Keratinocyte (primary cell): ENCODE measurements at regions not wholly inside any gene's neighbourhood (a gene's known extent, or its start where the extent isn't known, plus 50 kb on each side); places are given as distances from the start of the nearest gene placed in this dataset.

Experiments used
- DNase-seq: peaks from one replicate; pipeline ENCODE4 v3.0.0-alpha.2; 2011; ENCODE audit warnings: low read depth, missing footprints, low spot score
- FAIRE-seq: peaks from 2 replicates; lab custom pipeline; 2011; peaks lifted over from hg19 to GRCh38; lab: Jason Lieb, UNC
- H2AFZ ChIP-seq: 2 replicates; pipeline ENCODE4 v1.6.0; 2012; ENCODE audit warnings: low read length, control low read depth, inconsistent platforms; ENCODE audit not compliant: control insufficient read depth
- H3K27ac ChIP-seq: 2 replicates; pipeline ENCODE4 v1.5.1; 2011; ENCODE audit warnings: low read length; ENCODE audit not compliant: control insufficient read depth, insufficient read depth
- H3K27me3 ChIP-seq: 3 replicates; pipeline ENCODE4 v1.6.0; 2011; ENCODE audit warnings: low read length; ENCODE audit not compliant: control insufficient read depth, insufficient read depth; ENCODE audit errors: extremely low read depth
- H3K36me3 ChIP-seq, 2 experiments: 2 replicates in 1 of 2; 3 replicates in 1 of 2; pipeline ENCODE4 v1.5.1; 2011; ENCODE audit warnings: low read length in 2 of 2, mild to moderate bottlenecking in 1 of 2; ENCODE audit not compliant: control insufficient read depth in 2 of 2, insufficient read depth in 2 of 2; ENCODE audit errors: extremely low read depth in 1 of 2
- H3K4me1 ChIP-seq: 3 replicates; pipeline ENCODE4 v1.5.1; 2011; ENCODE audit warnings: low read length; ENCODE audit not compliant: control insufficient read depth, insufficient read depth; ENCODE audit errors: extremely low read depth
- H3K4me2 ChIP-seq: 3 replicates; pipeline ENCODE4 v1.6.0; 2011; ENCODE audit warnings: low read depth, low read length; ENCODE audit not compliant: control insufficient read depth, insufficient read depth; ENCODE audit errors: extremely low read depth
- H3K4me3 ChIP-seq, 3 experiments: fragments of 200-600 bp in 1 of 3; sonication (generic) in 1 of 3; 2 replicates in 2 of 3; 3 replicates in 1 of 3; pipeline ENCODE4 v1.5.1; 2011 to 2016; ENCODE audit warnings: low read length in 3 of 3, mild to moderate bottlenecking in 3 of 3, control low read depth in 2 of 3, inconsistent platforms in 1 of 3, low read depth in 1 of 3, mixed read lengths in 1 of 3, mixed run types in 1 of 3, moderate library complexity in 1 of 3; ENCODE audit not compliant: control insufficient read depth in 2 of 3, insufficient read depth in 2 of 3; ENCODE audit errors: extremely low read depth in 1 of 3
- H3K79me2 ChIP-seq: 2 replicates; pipeline ENCODE4 v1.6.0; 2012; ENCODE audit warnings: low read length; ENCODE audit not compliant: control insufficient read depth, insufficient read depth
- H3K9ac ChIP-seq: 3 replicates; pipeline ENCODE4 v1.6.0; 2011; ENCODE audit warnings: low read length; ENCODE audit not compliant: control insufficient read depth, insufficient read depth; ENCODE audit errors: extremely low read depth
- H3K9me1 ChIP-seq: 3 replicates; pipeline ENCODE4 v1.6.0; 2011; ENCODE audit warnings: low read length; ENCODE audit not compliant: control insufficient read depth, insufficient read depth; ENCODE audit errors: extremely low read depth
- H3K9me3 ChIP-seq: 2 replicates; pipeline ENCODE4 v1.5.1; 2012; ENCODE audit warnings: low read depth, low read length; ENCODE audit not compliant: control insufficient read depth
- H4K20me1 ChIP-seq: 3 replicates; pipeline ENCODE4 v1.6.0; 2011; ENCODE audit warnings: low read length; ENCODE audit not compliant: control insufficient read depth, insufficient read depth; ENCODE audit errors: extremely low read depth
- CTCF ChIP-seq, 3 experiments: IDR thresholded peaks in 1 of 3; conservative IDR thresholded peaks in 1 of 3; optimal IDR thresholded peaks in 1 of 3; 2 replicates in 2 of 3; 3 replicates in 1 of 3; pipeline versions ENCODE3 to v1.5.1; 2011; ENCODE audit warnings: low read length in 3 of 3, mild to moderate bottlenecking in 3 of 3, moderate library complexity in 2 of 3, control low read depth in 1 of 3, inconsistent platforms in 1 of 3; ENCODE audit not compliant: insufficient read depth in 2 of 3; ENCODE audit errors: extremely low read depth in 1 of 3
- EZH2 ChIP-seq: IDR thresholded peaks from one replicate; pipeline ENCODE4 v1.6.1; 2012; ENCODE audit warnings: inconsistent platforms, mild to moderate bottlenecking, low read length, moderate library complexity
- dilution Hi-C: fragments of 300-500 bp; cut with MboI; formaldehyde crosslinking; loops from one replicate; pipeline ENCODE4 v1.7.0; 2020; ENCODE audit warnings: low sequenced_read_pairs; ENCODE audit not compliant: extremely low pct_ligation_motif_present

- no peaks in the 10 kb centered on the region for H3K79me2 ChIP-seq
- no peaks in the 10 kb centered on the region for H3K27me3 ChIP-seq
- TF ChIP-seq EZH2 (no peak), CTCF (optimal IDR thresholded peaks at IDR 0.05 in 1 of 3, IDR thresholded peaks at IDR 0.05 in 1 of 3, conservative IDR thresholded peaks at IDR 0.05 in 1 of 3; ENCODE audit: extremely low read depth in 1 of 3, insufficient read depth in 2 of 3, low read length in 3 of 3) (no peak)
- H3K9me1 ChIP-seq, result no peaks in the 10 kb centered on the region
- no peak overlapping the region for H3K4me2 ChIP-seq
- H3K4me1 ChIP-seq, result no peaks in the 10 kb centered on the region
- dilution Hi-C loops, result no loop called here
- H3K9me3 ChIP-seq, result no peaks in the 10 kb centered on the region
- no peak overlapping the region for H3K4me3 ChIP-seq
- DNase-seq (no peak), FAIRE-seq (no peak)
- H3K9ac ChIP-seq, result no peak overlapping the region
- no peak overlapping the region for H2AFZ ChIP-seq
- no peaks in the 10 kb centered on the region for H3K36me3 ChIP-seq
- no peaks in the 10 kb centered on the region for H4K20me1 ChIP-seq
- H3K27ac ChIP-seq, result no peak overlapping the region
Observed at GRCh38 chr6:113221850-113222249, 635.3 kb upstream of the MARCKS start.

DNA sequence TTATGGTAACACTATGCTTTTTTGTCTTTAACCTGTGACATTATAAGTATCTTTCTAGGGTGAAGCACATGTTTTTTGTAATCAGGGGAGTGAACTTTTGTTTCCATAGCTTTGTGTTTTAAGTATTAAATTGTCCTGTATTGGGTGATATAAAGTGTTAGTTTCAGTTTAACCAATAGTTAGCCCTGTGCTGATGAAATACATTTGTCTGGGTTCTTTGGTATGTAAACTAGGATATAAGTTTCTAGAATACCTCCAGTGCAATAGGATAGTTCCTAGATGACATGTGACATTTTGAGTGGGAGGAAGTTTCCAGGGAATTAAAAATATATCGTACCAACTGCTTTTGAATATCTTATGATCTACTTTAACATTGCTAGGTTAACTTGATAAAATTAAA is 611.0 kb upstream of the MARCKS start:
- no peak overlapping the region for H2AFZ ChIP-seq
- no peak overlapping the region for H3K4me3 ChIP-seq
- no peak overlapping the region for H3K27ac ChIP-seq
- no peaks in the 10 kb centered on the region for H3K27me3 ChIP-seq
- dilution Hi-C loops, result no loop called here
- DNase-seq (no peak), FAIRE-seq (no peak)
- H3K79me2 ChIP-seq, result no peaks in the 10 kb centered on the region
- no peaks in the 10 kb centered on the region for H3K36me3 ChIP-seq
- TF ChIP-seq CTCF (optimal IDR thresholded peaks at IDR 0.05 in 1 of 3, IDR thresholded peaks at IDR 0.05 in 1 of 3, conservative IDR thresholded peaks at IDR 0.05 in 1 of 3; ENCODE audit: extremely low read depth in 1 of 3, insufficient read depth in 2 of 3, low read length in 3 of 3) (no peak), EZH2 (no peak)
- no peak overlapping the region for H3K9ac ChIP-seq
- H4K20me1 ChIP-seq, result no peaks in the 10 kb centered on the region
- no peaks in the 10 kb centered on the region for H3K9me1 ChIP-seq
- H3K9me3 ChIP-seq, result no peaks in the 10 kb centered on the region
- no peak overlapping the region for H3K4me2 ChIP-seq
- H3K4me1 ChIP-seq, result no peaks in the 10 kb centered on the region
